ENCODE measurements at regions not wholly inside any gene's neighbourhood (a gene's known extent, or its start where the extent isn't known, plus 50 kb on each side); places are given as distances from the start of the nearest gene placed in this dataset.
"Not testable (repeated sequence)": the region's sequence is repeated elsewhere in the genome, so short reads cannot be mapped to it uniquely, and the experiment has no call there.

DNA sequence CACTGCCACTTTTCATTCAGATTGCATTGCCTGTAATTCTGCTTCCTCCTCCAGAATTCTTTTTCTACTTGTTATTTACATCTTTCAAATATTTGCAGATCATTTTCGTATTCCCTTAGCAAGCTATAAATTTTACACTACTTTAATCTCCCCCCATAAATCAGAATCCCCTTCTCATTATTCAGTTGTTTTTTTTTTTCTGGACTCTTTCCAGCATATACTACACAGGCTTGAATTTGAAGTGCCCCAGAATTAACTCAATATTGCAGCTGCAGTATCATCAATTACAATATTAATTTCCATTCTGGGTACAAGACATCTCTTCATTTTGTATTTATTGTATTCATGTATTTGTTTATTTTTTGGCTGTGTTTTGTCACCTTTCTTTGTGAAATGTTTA, 1494.3 kb downstream of the AMY1C start:
- DNase-seq = no peak

DNA sequence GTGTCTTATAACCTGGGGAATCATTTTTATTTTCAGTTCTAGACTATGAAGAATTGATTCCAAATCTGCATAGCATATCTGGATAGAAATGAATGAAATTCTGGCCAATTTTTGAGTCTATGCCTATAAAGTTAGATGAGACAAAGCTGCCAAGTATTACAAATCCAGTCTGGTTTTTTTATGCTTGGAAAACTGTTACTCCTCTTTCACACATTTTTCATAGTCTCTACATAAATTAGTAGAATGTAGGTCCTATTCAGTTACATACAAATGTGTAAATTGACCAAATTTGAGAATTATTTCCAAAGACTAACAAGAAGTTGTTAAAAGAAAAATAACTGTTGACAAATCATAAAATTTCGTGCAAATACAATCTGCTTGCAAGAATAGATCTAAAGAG, 1505.2 kb downstream of the AMY1C start:
- DNase-seq = no peak

DNA sequence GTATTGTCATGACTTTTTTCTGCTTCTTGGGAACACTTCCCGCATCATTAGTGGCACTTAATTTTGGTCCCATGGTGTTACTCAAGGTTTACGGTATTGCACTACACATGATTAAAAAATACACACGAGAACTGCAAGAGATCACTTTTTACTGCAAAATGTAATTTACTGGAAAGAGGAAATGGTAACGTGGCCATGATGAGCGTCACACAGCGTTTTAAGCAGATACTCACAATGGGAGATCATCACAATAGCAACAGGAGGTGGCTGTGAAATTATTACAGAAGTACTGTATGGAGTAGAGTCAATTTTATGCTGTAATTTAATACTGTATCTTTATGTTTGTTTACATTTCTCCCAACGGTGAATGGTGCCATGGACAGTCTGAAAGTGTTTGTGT, 1510.3 kb downstream of the AMY1C start:
- DNase-seq = no peak

DNA sequence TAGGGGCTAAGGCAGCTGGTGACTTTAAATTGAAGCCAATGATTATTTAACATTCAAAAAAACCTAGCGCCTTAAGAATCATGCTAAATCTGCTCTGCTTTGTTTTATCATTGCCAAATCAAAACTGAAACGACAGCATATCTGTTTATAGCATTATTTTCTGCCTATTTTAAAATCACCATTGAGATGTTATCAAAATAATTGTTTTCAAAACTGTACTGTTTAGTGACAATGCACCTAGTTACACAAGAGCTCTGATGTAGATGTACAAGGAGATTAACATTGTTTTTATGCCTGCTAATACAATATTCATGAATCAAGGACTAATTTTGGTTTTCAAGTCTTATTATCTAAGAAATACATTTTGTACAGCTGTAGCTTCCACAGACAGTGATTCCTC, 1521.3 kb downstream of the AMY1C start:
- DNase-seq = no peak

DNA sequence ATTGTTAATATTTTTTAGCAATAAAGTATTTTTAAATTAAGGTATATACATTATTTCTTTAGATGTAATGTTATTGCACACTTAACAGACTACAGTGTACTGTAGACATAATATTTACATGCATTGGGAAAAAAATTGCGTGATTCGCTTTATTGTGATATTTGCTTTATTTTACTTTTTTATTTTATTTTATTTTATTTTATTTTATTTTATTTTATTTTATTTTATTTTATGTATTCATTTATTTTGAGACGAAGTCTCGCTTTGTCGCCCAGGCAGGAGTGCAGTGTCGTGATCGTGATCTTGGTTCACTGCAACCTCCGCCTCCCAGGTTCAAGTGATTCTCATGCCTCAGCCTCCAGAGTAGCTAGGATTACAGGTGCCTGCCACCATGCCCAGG, 1522.7 kb downstream of the AMY1C start:
- not testable (repeated sequence) for DNase-seq

DNA sequence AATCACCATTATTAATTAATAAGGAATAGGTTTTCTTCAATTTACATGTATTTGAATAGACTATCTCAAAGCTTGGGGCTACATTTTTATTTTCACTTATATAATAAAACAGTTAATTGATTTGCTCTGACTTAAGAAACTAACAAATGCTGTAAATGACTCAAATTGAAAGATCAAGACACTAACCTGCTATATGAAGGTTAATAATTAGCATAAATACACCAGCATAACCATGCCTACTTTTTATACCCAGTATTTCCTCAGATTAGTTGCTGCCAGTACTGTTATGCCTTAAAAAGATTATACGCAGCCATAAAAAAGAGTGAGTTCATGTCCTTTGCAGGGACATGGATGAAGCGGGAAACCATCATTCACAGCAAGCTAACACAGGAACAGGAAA, 1545.1 kb downstream of the AMY1C start:
- no peak for DNase-seq

DNA sequence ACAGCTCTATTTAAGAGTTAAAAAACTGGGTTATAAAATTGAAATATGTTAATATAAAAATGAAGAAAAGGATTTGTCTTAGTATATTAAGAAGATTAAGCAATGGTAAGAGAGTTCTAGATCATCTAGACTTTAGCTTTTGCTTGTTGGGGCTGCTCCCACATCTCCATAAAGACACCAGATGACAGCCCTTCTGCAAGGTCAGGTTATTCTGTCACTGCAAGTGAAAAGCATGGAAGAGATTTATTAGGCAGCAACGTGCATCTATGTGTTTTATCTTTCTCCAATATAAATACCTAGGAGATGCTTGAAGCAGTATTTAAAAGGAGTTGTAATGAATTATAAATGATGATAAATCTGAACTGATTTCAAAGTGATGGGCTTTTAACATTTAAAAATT, 1560.4 kb downstream of the AMY1C start:
- DNase-seq = no peak

DNA sequence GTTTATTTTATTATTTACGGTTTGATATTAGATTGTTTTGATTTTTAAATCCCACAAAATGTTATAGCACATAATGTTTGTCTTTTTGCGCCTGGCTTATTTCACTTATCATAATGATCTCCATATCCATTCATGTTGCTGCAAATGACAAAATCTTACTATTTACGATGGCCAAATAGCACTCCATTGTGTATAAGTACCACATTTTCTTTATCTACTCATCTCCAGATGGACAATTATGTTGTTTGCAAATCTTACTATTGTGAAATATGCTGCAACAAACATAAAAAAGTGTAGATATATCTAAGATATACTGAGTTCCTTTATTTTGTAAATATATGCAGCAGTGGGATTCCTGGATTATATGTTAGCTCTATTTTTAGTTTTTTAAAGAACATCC, 1568.3 kb downstream of the AMY1C start:
- DNase-seq = no peak

DNA sequence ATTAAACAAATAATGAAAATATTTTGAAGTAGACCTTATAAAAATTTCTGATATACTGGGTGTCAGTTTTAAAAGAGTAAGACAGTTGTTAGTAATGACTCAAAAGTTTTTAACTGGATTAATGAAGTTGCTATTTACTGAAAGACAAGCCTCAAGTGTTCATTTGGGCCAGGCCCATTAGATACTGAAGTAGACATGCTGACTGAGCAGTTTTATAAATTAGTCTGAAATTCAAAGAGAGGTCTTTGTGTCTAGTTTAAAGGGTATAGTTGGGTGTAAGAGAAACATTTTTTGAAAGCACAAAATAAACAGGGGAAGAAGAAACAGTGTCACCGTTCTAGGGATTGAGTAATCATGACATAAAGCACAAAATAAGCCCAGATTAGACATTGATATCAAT, 1577.2 kb downstream of the AMY1C start:
- DNase-seq = no peak

DNA sequence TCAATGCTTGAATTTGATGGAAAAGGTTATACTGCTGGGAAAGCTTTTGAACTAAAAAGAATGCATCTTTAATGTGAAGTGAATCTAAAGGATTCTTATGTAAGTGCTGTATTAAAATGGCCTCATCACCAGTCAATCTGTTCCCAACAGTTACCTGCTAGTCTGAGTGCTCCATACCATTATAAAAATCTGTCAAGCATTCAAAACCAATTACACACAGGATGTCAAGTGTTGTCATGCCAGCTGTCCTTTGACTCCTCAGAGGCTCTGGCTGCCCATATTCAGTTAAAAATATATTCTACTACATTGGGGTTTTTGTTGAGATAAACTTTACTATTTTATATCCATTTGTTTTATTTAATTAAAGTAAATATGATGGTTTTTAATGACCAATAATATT, 1587.7 kb downstream of the AMY1C start:
- DNase-seq = no peak

DNA sequence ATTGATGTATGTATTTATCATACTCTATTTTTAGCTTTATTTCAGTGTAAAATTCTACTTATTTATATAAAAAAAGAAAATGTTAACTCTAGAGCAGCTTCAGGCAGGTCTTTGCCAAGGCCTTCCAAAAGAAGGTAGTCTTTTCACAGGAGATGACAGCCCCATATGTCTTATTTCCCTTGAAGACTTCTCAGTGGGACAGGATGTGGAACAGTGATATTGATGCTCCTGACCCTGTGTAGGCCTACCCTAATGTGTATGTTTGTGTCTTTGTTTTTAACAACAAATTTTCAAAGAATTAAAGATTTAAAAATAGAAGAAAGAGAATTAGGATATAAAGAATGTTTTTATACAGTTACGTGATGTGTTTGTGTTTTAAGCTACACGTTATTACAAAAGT, 1593.6 kb downstream of the AMY1C start:
- DNase-seq = no peak

DNA sequence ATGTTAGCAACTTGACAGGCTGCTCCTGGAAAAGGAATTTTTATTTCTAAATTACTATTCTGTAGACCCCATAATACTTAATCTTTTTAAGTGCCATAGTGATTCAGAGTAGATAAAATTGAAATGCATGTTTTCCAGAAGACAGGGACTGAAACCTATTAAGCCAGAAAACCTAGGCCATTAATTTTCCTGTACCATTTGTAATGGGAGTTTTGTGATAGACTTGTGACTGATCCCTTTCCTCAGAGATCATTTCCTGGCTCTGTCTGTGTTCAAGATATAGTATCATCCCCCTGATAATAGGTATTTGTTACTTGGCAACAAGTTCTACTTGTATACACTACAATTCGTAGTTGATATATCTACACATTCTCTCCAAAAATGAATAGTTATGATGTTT, 1609.8 kb downstream of the AMY1C start:
- DNase-seq = no peak

DNA sequence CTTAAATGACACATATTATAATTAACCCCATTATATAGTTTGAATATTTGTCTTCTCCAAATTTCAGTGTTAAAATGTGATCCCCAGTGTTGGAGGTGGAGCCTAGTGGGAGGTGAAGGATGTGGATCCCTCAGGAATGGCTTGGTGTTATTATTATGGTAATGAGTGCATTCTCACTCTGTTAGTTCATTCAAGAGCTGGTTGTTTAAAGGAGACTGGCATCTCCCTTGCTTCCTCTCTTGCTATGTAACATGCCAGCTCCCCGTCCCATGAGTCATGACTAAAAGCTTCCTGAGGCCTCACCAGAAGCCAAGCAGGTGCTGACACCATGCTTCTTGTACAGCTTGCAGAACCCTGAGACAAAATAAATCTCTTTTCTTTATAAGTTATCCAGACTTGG, 1612.7 kb downstream of the AMY1C start:
- DNase-seq = no peak

DNA sequence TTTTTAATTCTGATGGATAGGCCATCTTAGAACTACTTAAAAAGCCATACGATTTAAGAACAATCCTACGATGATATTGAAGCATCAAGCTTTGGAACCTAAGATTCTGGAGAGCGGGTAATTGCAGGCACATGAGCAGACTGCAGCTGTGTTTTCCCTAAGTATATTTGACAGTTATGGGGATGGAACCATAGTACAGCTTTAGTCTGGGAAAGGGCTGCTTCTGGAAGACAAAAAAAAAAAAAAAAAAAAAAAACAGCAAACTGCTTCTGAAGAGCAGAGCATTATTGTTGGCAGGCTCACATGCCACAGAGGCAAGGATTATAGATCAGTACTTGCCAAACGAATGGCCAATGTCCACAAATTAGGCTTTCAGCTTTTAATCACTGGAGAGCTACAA, 1618.7 kb downstream of the AMY1C start:
- DNase-seq = no peak

DNA sequence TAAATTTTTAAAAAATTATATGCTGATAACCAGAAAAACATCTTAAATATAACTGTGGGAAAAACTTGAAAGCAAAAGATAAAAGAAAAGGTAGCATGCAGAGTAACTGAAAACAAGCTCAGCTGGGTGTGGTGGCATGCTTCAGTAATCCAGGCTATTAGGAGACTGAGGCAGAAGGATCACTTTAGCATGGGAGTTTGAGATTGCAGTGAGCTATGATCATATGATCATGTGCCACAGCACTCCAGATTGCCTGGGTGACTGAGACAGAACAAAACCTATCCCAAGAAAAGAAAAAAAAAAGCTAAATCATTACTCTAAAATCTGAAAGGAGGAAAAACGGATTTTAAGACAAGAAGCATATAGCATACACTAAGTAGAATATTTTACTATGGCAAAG, 1624.0 kb downstream of the AMY1C start:
- no peak for DNase-seq

DNA sequence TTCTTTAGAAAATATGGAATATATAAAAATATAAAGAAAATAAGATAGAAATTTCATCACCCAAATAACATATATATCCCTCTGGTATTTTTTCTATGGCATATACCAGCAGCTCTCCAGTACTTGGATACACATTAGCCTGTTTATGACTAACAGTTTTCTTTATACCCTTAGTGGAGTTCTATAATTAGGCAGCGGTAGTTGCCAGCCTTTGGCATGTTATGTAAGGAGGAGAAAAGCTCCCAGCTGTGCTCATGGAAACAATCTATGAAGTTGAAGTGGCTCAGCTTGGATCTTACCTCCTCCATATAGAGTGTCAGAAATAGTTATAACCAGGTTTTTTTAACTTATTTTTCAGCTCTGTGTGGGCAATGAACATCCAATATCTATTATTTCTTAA, 1636.8 kb downstream of the AMY1C start:
- DNase-seq = no peak

DNA sequence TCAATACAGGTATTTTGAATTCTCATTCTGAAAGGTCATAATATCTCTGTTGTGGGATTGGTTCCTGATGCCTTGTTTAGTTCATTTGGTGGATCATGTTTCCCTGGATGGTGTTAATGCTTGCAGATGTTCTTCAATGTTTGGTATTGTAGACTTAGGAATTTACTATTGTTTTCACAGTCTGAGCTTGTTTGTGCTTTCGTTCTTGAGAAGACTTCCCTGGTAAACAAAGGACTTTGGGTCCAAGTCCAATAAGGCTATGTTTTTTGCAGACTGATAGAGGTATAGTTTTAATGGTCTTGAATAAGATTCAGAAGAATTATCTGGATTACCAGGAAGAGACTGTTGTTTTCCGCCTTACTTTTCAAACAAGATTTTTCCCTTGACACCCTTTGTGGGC, 1646.3 kb downstream of the AMY1C start:
- no peak for DNase-seq

DNA sequence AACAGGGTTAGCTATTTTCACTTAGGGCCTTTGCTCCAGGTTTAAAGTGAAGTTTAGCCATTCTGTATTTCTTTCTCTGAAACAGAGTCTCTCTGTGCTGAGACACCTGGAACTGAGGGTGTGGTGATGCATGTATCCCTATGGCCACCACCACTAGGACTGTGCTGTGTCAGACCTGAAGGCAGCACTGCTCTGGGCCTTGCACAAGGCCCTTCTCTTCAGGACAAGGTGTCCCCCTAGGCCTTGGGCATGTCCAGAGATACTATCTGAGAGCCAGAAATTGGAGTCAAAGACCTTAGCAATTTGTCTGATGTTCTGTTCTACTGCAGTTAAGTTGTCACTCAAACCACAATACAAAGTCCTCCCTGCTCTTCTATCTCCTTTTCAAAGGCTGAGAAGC, 1649.2 kb downstream of the AMY1C start:
- no peak for DNase-seq

DNA sequence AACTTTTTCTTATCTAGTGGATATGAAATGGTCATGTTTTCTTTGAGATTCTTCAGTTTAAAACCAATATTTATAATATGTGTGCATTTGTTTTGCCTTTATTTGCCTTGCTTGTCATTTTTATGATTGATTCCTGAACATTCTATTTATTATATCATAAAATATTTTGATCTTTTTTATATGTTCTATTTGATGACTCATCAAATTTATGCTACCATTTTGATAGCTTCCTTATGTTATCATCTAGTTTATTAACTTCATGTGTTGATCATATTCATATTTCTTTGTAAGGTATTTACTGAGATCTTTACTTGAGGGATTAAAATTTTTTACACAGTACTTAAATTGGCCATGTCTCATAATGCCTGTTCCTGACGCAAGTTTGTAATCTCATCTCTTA, 1650.0 kb downstream of the AMY1C start:
- DNase-seq = no peak

DNA sequence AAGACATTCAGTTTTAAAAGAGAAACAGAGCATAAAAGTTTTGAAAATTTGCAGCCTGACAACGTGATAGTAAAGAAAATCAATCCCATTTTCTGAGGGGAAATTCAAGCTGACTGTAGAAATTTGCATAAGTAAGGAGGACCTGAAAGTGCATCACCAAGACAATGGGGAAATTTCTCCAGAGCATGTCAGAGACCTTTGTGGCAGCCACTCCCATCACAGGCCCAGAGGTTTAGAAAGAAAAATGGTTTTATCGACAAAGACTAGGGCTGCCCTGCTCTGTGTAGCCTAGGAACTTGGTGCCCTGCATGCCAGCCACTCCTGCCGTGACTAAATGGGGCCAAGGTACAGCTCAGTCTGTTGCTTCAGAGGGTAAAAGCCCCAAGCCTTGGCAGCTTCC, 1640.2 kb upstream of the PRMT6 start:
- DNase-seq = no peak

DNA sequence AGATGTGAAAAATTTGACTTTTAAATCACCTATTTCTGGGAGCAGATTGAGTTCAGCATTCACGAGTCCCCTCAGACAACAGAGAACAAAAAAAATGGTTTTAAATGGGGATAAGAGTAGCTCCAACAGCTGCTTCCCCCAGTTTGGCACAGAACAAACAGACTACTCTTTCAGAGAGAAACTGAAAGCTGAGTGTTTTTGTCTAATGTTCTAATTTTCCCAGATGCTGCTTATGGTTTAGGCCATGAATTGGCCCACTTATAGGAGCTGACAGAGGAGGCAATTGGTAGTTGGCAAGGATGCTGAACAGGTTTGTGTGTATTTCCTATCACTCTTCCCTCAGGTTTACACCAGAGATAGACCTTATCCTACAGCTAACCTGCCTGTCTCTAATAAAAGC, 1637.4 kb upstream of the PRMT6 start:
- no peak for DNase-seq

DNA sequence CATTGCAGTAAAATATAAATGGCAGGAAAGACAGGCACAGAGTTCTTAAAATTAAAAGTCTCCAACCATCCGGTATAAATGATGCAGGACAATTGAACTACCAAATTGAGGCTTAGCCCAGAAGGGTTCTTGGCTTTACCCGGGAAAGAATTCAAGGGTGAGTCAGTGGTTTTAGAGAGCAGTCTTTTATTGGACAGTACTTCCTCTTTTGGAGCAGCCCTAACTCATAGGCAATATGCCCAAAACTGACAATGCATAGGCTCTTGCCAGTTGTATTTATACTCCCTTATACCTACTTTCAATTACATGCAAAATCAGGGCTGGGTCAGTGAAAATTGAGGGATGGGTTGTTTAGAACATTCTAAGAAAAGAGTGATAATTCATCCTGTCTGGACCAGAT, 1628.9 kb upstream of the PRMT6 start:
- no peak for DNase-seq

DNA sequence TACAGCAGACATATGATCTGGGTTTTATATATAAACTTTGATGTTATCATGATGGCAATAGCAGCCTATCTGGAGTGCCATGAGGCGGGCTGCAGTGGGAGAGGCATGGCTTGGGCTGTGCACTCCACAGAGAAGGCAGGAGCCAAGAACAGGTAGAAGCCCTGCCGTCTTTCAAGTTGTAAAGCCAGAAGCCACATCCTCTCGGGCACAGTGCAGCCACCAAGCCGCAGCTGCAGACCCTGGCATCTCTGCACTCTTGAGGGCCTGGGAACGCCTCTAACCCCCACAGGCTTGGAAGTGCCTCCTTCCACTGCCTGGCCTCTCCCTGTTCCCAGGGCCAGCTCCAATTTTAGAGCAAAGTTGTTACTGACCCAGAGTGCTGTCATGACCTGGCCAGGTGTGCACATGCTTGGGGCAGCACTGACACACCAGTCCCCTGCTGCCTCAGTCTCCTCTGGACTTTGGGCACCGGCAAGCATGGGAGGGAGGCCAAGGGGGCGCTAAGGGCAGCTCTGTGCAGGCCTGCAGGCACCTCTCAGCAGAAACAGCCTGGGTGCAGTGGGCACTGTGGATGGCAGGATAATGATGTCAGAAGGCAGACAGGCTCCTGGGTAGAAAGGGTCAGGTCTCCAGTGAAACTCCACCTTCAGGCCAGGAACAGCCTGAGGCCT, 1619.8 kb upstream of the PRMT6 start:
- no peak for DNase-seq

DNA sequence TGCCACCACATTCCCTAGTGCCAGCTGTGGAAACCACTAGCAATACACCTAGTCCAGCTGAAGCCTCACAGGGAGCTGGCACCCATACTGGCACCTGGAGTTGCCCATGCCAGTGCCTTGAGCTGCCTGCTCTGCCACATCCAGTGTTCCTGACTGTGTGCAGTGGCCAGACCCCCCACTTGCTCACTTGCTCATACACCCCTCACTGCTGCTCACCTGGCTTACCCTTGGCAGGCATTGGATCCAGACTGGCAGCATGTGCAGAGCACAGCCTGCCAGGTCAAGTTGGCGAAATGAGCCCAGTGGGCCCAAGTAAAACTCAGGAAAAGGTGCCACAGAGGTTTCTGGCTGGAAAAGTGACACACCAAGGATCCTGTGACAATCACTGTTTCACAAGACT, 1618.6 kb upstream of the PRMT6 start:
- no peak for DNase-seq

DNA sequence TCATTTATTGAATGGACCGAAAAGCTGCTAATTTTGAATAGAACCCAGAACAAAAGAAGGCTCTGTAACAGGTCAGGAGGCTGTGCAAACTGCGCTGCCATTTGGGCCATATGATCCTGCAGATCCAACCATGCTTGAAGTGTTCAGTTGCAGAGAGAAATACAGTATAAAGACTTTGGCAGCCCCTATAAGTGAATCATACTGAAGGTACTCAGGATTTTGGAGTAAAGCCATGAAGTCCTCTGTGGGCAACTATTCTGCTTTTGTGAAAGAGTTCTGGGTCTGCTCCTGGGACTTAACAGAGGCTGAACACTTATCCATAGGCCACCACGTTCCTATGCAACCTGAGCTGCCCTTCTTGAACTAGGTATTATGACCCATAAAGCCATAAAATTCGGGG, 1613.6 kb upstream of the PRMT6 start:
- DNase-seq = no peak

DNA sequence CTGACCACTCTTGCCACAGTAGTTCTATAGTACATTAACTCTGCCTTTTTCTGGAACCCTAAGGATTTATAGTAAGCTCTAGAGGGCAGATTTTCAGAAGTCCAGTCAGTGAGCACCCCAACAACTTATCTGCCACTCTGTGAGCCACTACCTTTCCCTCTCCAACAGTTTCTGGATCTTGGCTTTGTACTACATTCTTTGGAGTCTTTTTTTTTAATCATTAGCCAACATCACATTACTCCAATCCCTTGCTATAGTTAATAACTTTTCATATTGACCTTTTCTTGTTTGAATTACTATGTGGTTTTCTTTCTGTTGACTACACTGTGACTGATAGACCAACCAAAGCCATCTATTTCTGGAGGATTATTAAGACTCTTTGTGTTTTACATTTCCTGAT, 1596.7 kb upstream of the PRMT6 start:
- DNase-seq = no peak

Measured in CD4-positive, alpha-beta T cell treated with Interleukin-1 beta for 1 hour (primary cell).